H1 (cell line): ENCODE measurements at regions not wholly inside any gene's neighbourhood (a gene's known extent, or its start where the extent isn't known, plus 50 kb on each side); places are given as distances from the start of the nearest gene placed in this dataset.

Experiments
- CTCF ChIA-PET: fragments of 300-600 bp; sonication (Branson Sonifier 250); formaldehyde crosslinking; loops from one replicate; lab custom pipeline; 2021; ENCODE audit not compliant: partially characterized antibody; lab: Charles Lee
- POLR2A ChIA-PET: fragments of 300-600 bp; sonication (Branson Sonifier 250); formaldehyde crosslinking; loops from one replicate; lab custom pipeline; 2021; ENCODE audit warnings: inconsistent platforms; ENCODE audit not compliant: partially characterized antibody; lab: Charles Lee
- DNase-seq, 2 experiments: peaks; one replicate each; pipeline versions ENCODE4 v3.0.0 to v3.0.0-alpha.2; 2010 to 2022; ENCODE audit warnings: low spot score in 2 of 2, low read depth in 1 of 2, mixed read lengths in 1 of 2
- FAIRE-seq: peaks from 2 replicates; lab custom pipeline; 2011; peaks lifted over from hg19 to GRCh38; lab: Jason Lieb, UNC
- H2AFZ ChIP-seq: 2 replicates; pipeline ENCODE4 v1.8.1; 2012; ENCODE audit warnings: low read length, inconsistent platforms
- H2AK5ac ChIP-seq: 2 replicates; pipeline ENCODE4 v1.6.1; 2013; ENCODE audit warnings: low read depth, low read length
- H2BK120ac ChIP-seq: replicated peaks from 2 replicates; pipeline ENCODE3; 2013; ENCODE audit warnings: low read depth, low read length, inconsistent platforms
- H2BK12ac ChIP-seq: 2 replicates; pipeline ENCODE4 v1.6.1; 2013; ENCODE audit warnings: low read depth, low read length
- H2BK15ac ChIP-seq: 2 replicates; pipeline ENCODE4 v1.6.1; 2013; ENCODE audit warnings: low read length
- H2BK20ac ChIP-seq: 2 replicates; pipeline ENCODE4 v1.6.1; 2013; ENCODE audit warnings: low read length
- H2BK5ac ChIP-seq: 2 replicates; pipeline ENCODE4 v1.6.1; 2013; ENCODE audit warnings: low read depth, low read length
- H3K14ac ChIP-seq: 2 replicates; pipeline ENCODE4 v1.6.1; 2013; ENCODE audit warnings: inconsistent platforms; ENCODE audit not compliant: insufficient read length
- H3K18ac ChIP-seq: 2 replicates; pipeline ENCODE4 v1.6.1; 2013; ENCODE audit warnings: low read length; ENCODE audit errors: extremely low read depth
- H3K23ac ChIP-seq: 2 replicates; pipeline ENCODE4 v1.6.1; 2013; ENCODE audit warnings: inconsistent platforms; ENCODE audit not compliant: insufficient read length
- H3K23me2 ChIP-seq: 2 replicates; pipeline ENCODE4 v1.6.1; 2013; ENCODE audit warnings: low read depth, low read length
- H3K27ac ChIP-seq: 2 replicates; pipeline ENCODE4 v1.6.1; 2011; ENCODE audit warnings: low read depth, low read length, inconsistent platforms
- H3K27me3 ChIP-seq, 4 experiments: replicated peaks in 1 of 4; 1 replicate in 1 of 4; 2 replicates in 3 of 4; pipeline versions ENCODE4 v1.6.1 to v1.8.1; 2011 to 2013; ENCODE audit warnings: low read length in 3 of 4, mild to moderate bottlenecking in 3 of 4, inconsistent platforms in 2 of 4, mixed read lengths in 2 of 4, moderate library complexity in 1 of 4; ENCODE audit not compliant: control insufficient read depth in 3 of 4, insufficient read depth in 3 of 4; ENCODE audit errors: extremely low read depth in 1 of 4
- H3K36me3 ChIP-seq, 4 experiments: 2 replicates each; pipeline versions ENCODE4 v1.6.1 to v1.8.1; 2011 to 2013; ENCODE audit warnings: mild to moderate bottlenecking in 4 of 4, low read length in 3 of 4, moderate library complexity in 2 of 4, control low read depth in 1 of 4, inconsistent platforms in 1 of 4; ENCODE audit not compliant: insufficient read depth in 4 of 4, control insufficient read depth in 2 of 4
- H3K4ac ChIP-seq: replicated peaks from 2 replicates; pipeline ENCODE3; 2013; ENCODE audit warnings: low read length, low read depth, mixed read lengths, inconsistent platforms; ENCODE audit not compliant: insufficient read length
- H3K4me1 ChIP-seq, 4 experiments: replicated peaks in 1 of 4; 1 replicate in 1 of 4; 2 replicates in 3 of 4; pipeline versions ENCODE4 v1.6.1 to v1.8.1; 2011 to 2013; ENCODE audit warnings: low read length in 3 of 4, inconsistent platforms in 2 of 4, mixed read lengths in 1 of 4; ENCODE audit not compliant: insufficient read depth in 4 of 4, control insufficient read depth in 3 of 4
- H3K4me2 ChIP-seq, 2 experiments: 2 replicates each; pipeline versions ENCODE4 v1.6.1 to v1.8.1; 2011 to 2013; ENCODE audit warnings: low read depth in 2 of 2, low read length in 2 of 2, control low read depth in 1 of 2, inconsistent platforms in 1 of 2, mild to moderate bottlenecking in 1 of 2; ENCODE audit not compliant: insufficient read depth in 1 of 2
- H3K4me3 ChIP-seq, 4 experiments: fragments of 200-600, 300-600 bp in 1 of 4; sonication (generic), shearing (Covaris generic), sonication (Bioruptor Twin) in 1 of 4; 2 replicates each; pipeline versions ENCODE4 v1.5.1 to v1.8.1; 2011 to 2016; ENCODE audit warnings: low read length in 4 of 4, low read depth in 3 of 4, control low read depth in 2 of 4, inconsistent platforms in 2 of 4, mild to moderate bottlenecking in 2 of 4, mixed read lengths in 1 of 4, moderate library complexity in 1 of 4; ENCODE audit not compliant: insufficient read depth in 2 of 4; ENCODE audit errors: extremely low read depth in 1 of 4
- H3K56ac ChIP-seq: replicated peaks from 2 replicates; pipeline ENCODE3; 2013; ENCODE audit warnings: low read depth, mild to moderate bottlenecking, mixed read lengths, low read length, inconsistent platforms; ENCODE audit not compliant: insufficient read length
- H3K79me1 ChIP-seq: 2 replicates; pipeline ENCODE4 v1.6.1; 2013; ENCODE audit warnings: low read depth, low read length, control low read depth
- H3K79me2 ChIP-seq, 2 experiments: 2 replicates each; pipeline versions ENCODE4 v1.6.1 to v1.8.1; 2012 to 2013; ENCODE audit warnings: low read length in 2 of 2, mild to moderate bottlenecking in 2 of 2, inconsistent platforms in 1 of 2; ENCODE audit not compliant: insufficient read depth in 2 of 2, control insufficient read depth in 1 of 2
- H3K9ac ChIP-seq, 4 experiments: replicated peaks in 1 of 4; 1 replicate in 1 of 4; 2 replicates in 3 of 4; pipeline versions ENCODE4 v1.6.1 to v1.8.1; 2011 to 2013; ENCODE audit warnings: low read depth in 3 of 4, low read length in 3 of 4, control low read depth in 2 of 4, mild to moderate bottlenecking in 2 of 4, moderate library complexity in 2 of 4, inconsistent platforms in 1 of 4; ENCODE audit errors: extremely low read depth in 1 of 4
- H3K9me3 ChIP-seq, 2 experiments: 2 replicates each; pipeline versions ENCODE4 v1.6.1 to v1.8.1; 2012 to 2013; ENCODE audit warnings: mild to moderate bottlenecking in 2 of 2, moderate library complexity in 2 of 2, control low read depth in 1 of 2, inconsistent platforms in 1 of 2, low read depth in 1 of 2, low read length in 1 of 2, mixed read lengths in 1 of 2; ENCODE audit not compliant: insufficient read depth in 2 of 2
- H4K20me1 ChIP-seq, 2 experiments: replicated peaks in 1 of 2; 2 replicates each; pipeline versions ENCODE3 to v1.8.1; 2011 to 2013; ENCODE audit warnings: inconsistent platforms in 2 of 2, low read length in 2 of 2, mild to moderate bottlenecking in 1 of 2; ENCODE audit not compliant: insufficient read depth in 2 of 2, control insufficient read depth in 1 of 2
- H4K5ac ChIP-seq: 2 replicates; pipeline ENCODE4 v1.6.1; 2013; ENCODE audit warnings: low read length, low read depth, mixed read lengths, inconsistent platforms; ENCODE audit not compliant: insufficient read length
- H4K8ac ChIP-seq: 2 replicates; pipeline ENCODE4 v1.8.0; 2013; ENCODE audit warnings: mild to moderate bottlenecking, moderate library complexity, low read length, inconsistent platforms; ENCODE audit not compliant: insufficient read depth; ENCODE audit errors: extremely low read depth
- H4K91ac ChIP-seq: replicated peaks from 2 replicates; pipeline ENCODE3; 2013; ENCODE audit warnings: low read length, mixed read lengths, inconsistent platforms; ENCODE audit not compliant: insufficient read length
- CTCF ChIP-seq, 3 experiments: IDR thresholded peaks; 1 replicate in 2 of 3; 2 replicates in 1 of 3; pipeline versions ENCODE4 v1.5.1 to v1.6.1; 2011; ENCODE audit warnings: low read length in 3 of 3, mild to moderate bottlenecking in 3 of 3, inconsistent platforms in 2 of 3, low read depth in 1 of 3, moderate library complexity in 1 of 3; ENCODE audit not compliant: insufficient read depth in 1 of 3; ENCODE audit errors: control extremely low read depth in 1 of 3
- NRF1 ChIP-seq: IDR thresholded peaks from 2 replicates; pipeline ENCODE4 v1.6.1; 2011; ENCODE audit warnings: mild to moderate bottlenecking, low read depth, low read length, improper control_type of control experiment
- RAD21 ChIP-seq, 2 experiments: IDR thresholded peaks in 1 of 2; conservative IDR thresholded peaks in 1 of 2; 2 replicates each; pipeline ENCODE4 v1.6.1; 2011; ENCODE audit warnings: low read depth in 2 of 2, low read length in 2 of 2, improper control_type of control experiment in 1 of 2, inconsistent platforms in 1 of 2, mild to moderate bottlenecking in 1 of 2, moderate library complexity in 1 of 2
- WGBS, 2 experiments: shearing (Covaris generic) in 1 of 2; methylation state at CpG; one replicate each; pipeline versions ENCODE4 v1.1.6 to v1.1.7; 2013 to 2015; ENCODE audit warnings: low lambda C conversion rate in 2 of 2, mixed read lengths in 2 of 2, inconsistent platforms in 1 of 2, low coverage in 1 of 2, missing lambda C conversion rate in 1 of 2; ENCODE audit not compliant: insufficient replicate concordance in 2 of 2, insufficient coverage in 1 of 2, insufficient read length in 1 of 2; ENCODE audit errors: extremely low coverage in 1 of 2, missing lambda C conversion rate in 1 of 2; 5-methylcytosine and 5-hydroxymethylcytosine counted together

- H3K9ac ChIP-seq = no peak overlapping the region
- no peak overlapping the region for H2BK20ac ChIP-seq
- H3K79me2 ChIP-seq = no peaks in the 10 kb centered on the region
- CTCF ChIA-PET = no interaction called here
- no peak overlapping the region for H3K4me3 ChIP-seq
- no peak overlapping the region for H3K14ac ChIP-seq
- FAIRE-seq (no peak), DNase-seq (no peak)
- no peaks in the 10 kb centered on the region for H4K20me1 ChIP-seq
- no peak overlapping the region for H4K91ac ChIP-seq
- TF ChIP-seq RAD21 (IDR thresholded peaks at IDR 0.05 in 1 of 2, conservative IDR thresholded peaks at IDR 0.05 in 1 of 2; ENCODE audit: low read depth in 2 of 2, low read length in 2 of 2) = no peak
- no peak for TF ChIP-seq CTCF (IDR thresholded peaks at IDR 0.05; ENCODE audit: control extremely low read depth in 1 of 3, insufficient read depth in 1 of 3, low read depth in 1 of 3, low read length in 3 of 3)
- no peak for TF ChIP-seq NRF1
- no peak overlapping the region for H2AFZ ChIP-seq
- no peaks in the 10 kb centered on the region for H3K27me3 ChIP-seq
- H3K36me3 ChIP-seq = no peaks in the 10 kb centered on the region
- no peaks in the 10 kb centered on the region for H3K79me1 ChIP-seq
- H4K8ac ChIP-seq = no peak overlapping the region
- H3K4ac ChIP-seq = no peak overlapping the region
- no peak overlapping the region for H3K23ac ChIP-seq
- no peaks in the 10 kb centered on the region for H3K4me1 ChIP-seq
- H3K27ac ChIP-seq = no peak overlapping the region
- whole genome bisulfite sequencing, 2 experiments = 91% methylated on average over 2 of the region's 2 CpGs; no CpG with 5 or more reads in 1 of the 2 experiments
- no peak overlapping the region for H2BK15ac ChIP-seq
- no peak overlapping the region for H4K5ac ChIP-seq
- H3K9me3 ChIP-seq = no peaks in the 10 kb centered on the region
- POLR2A ChIA-PET = no interaction called here
- H2BK120ac ChIP-seq = no peak overlapping the region
- H3K56ac ChIP-seq = no peak overlapping the region
- no peaks in the 10 kb centered on the region for H3K23me2 ChIP-seq
- no peak overlapping the region for H3K4me2 ChIP-seq
- no peak overlapping the region for H2AK5ac ChIP-seq
- H2BK5ac ChIP-seq = no peak overlapping the region
- no peak overlapping the region for H2BK12ac ChIP-seq
- no peak overlapping the region for H3K18ac ChIP-seq
These were observed 747.7 kb downstream of the CENPC start for GRCh38 chr4:66797608-66798007.
